Activated T-helper 1 cell treated with anti-CD3 and anti-CD28 coated beads, Interleukin-12 subunit alpha, Interleukin-12 subunit beta, Interleukin-2, Interleukin-4 antibody, amounts not matched to agents 30 ng/mL and 10 ng/mL and 1 ng/mL, durations not matched to agents 14 hours and 24 hours and 36 hours (primary cell): ENCODE measurements at regions not wholly inside any gene's neighbourhood (a gene's known extent, or its start where the extent isn't known, plus 50 kb on each side); places are given as distances from the start of the nearest gene placed in this dataset.
"Not testable (repeated sequence)": the region's sequence is repeated elsewhere in the genome, so short reads cannot be mapped to it uniquely, and the experiment has no call there.

Experiments used
- DNase-seq: peaks from one replicate; pipeline ENCODE4 v3.0.0; 2021; ENCODE audit warnings: low spot score
- H3K27ac Mint-ChIP-seq: one replicate; pipeline ENCODE4 v1.8.0; 2021; ENCODE audit warnings: mild to moderate bottlenecking, mixed read lengths
- H3K27me3 Mint-ChIP-seq: one replicate; pipeline ENCODE4 v1.8.0; 2022; ENCODE audit warnings: mild to moderate bottlenecking, moderate library complexity, mixed read lengths; ENCODE audit not compliant: insufficient read depth
- H3K36me3 Mint-ChIP-seq: one replicate; pipeline ENCODE4 v1.8.0; 2021; ENCODE audit warnings: low read depth, mixed read lengths
- H3K4me1 Mint-ChIP-seq: one replicate; pipeline ENCODE4 v1.8.0; 2021; ENCODE audit warnings: low read depth, mixed read lengths
- H3K4me3 Mint-ChIP-seq: one replicate; pipeline ENCODE4 v1.8.0; 2021; ENCODE audit warnings: mild to moderate bottlenecking, moderate library complexity, mixed read lengths
- H3K9me3 Mint-ChIP-seq: one replicate; pipeline ENCODE4 v1.8.0; 2021; ENCODE audit warnings: mixed read lengths
- intact Hi-C: fragments of 100-400 bp; cut with micrococcal nuclease; formaldehyde crosslinking; loops from one replicate; pipeline ENCODE4 v1.15.1; 2024

GRCh38 chr11:82046778-82047177, 686.9 kb downstream of the FAM181B start:
- H3K4me3 Mint-ChIP-seq = no peak overlapping the region
- DNase-seq = no peak
- intact Hi-C loops = no loop called here
- no peak overlapping the region for H3K27ac Mint-ChIP-seq
- H3K27me3 Mint-ChIP-seq = no peaks in the 10 kb centered on the region
- H3K4me1 Mint-ChIP-seq = no peaks in the 10 kb centered on the region
- peaks cover 14% of the 10 kb centered on the region for H3K9me3 Mint-ChIP-seq
- no peaks in the 10 kb centered on the region for H3K36me3 Mint-ChIP-seq

- DNase-seq = no peak
- Mint-ChIP-seq H3K4me1 (no peaks in the 10 kb centered on the region), H3K27me3 (no peaks in the 10 kb centered on the region), H3K9me3 (peaks cover 14% of the 10 kb centered on the region), H3K27ac (no peak overlapping the region), H3K4me3 (no peak overlapping the region), H3K36me3 (no peaks in the 10 kb centered on the region)
- intact Hi-C loops = no loop called here
These were observed 687.8 kb downstream of the FAM181B start for GRCh38 chr11:82045748-82046457.

GRCh38 chr11:82043316-82043715, 690.3 kb downstream of the FAM181B start:
- H3K27me3 Mint-ChIP-seq = no peaks in the 10 kb centered on the region
- H3K4me1 Mint-ChIP-seq = no peaks in the 10 kb centered on the region
- no peaks in the 10 kb centered on the region for H3K36me3 Mint-ChIP-seq
- DNase-seq = no peak
- intact Hi-C loops = no loop called here
- H3K4me3 Mint-ChIP-seq = no peak overlapping the region
- no peak overlapping the region for H3K27ac Mint-ChIP-seq
- peaks cover 14% of the 10 kb centered on the region for H3K9me3 Mint-ChIP-seq

GRCh38 chr11:82041764-82042163, 691.9 kb downstream of the FAM181B start:
- no peaks in the 10 kb centered on the region for H3K4me1 Mint-ChIP-seq
- H3K27ac Mint-ChIP-seq = no peak overlapping the region
- H3K27me3 Mint-ChIP-seq = no peaks in the 10 kb centered on the region
- DNase-seq = no peak
- H3K36me3 Mint-ChIP-seq = no peaks in the 10 kb centered on the region
- no peak overlapping the region for H3K4me3 Mint-ChIP-seq
- intact Hi-C loops = no loop called here
- H3K9me3 Mint-ChIP-seq = peaks cover 6% of the 10 kb centered on the region

- H3K27me3 Mint-ChIP-seq = no peaks in the 10 kb centered on the region
- no peak overlapping the region for H3K4me3 Mint-ChIP-seq
- H3K4me1 Mint-ChIP-seq = no peaks in the 10 kb centered on the region
- no peaks in the 10 kb centered on the region for H3K36me3 Mint-ChIP-seq
- H3K9me3 Mint-ChIP-seq = no peaks in the 10 kb centered on the region
- no peak for DNase-seq
- no peak overlapping the region for H3K27ac Mint-ChIP-seq
- intact Hi-C loops = loop anchor here (5.0 kb wide), 1 partner anchor 381 kb away; no protein-coding TSS in a partner anchor
These were observed 695.5 kb downstream of the FAM181B start for GRCh38 chr11:82038154-82038553.

GRCh38 chr11:82034527-82034926, 699.1 kb downstream of the FAM181B start:
- H3K27ac Mint-ChIP-seq = no peak overlapping the region
- H3K4me1 Mint-ChIP-seq = no peaks in the 10 kb centered on the region
- no peaks in the 10 kb centered on the region for H3K27me3 Mint-ChIP-seq
- no peak overlapping the region for H3K4me3 Mint-ChIP-seq
- no peaks in the 10 kb centered on the region for H3K36me3 Mint-ChIP-seq
- intact Hi-C loops = no loop called here
- DNase-seq = no peak
- no peaks in the 10 kb centered on the region for H3K9me3 Mint-ChIP-seq

- H3K4me1 Mint-ChIP-seq, H3K9me3 Mint-ChIP-seq, H3K27ac Mint-ChIP-seq, H3K36me3 Mint-ChIP-seq, DNase-seq, intact Hi-C loops, H3K27me3 Mint-ChIP-seq, H3K4me3 Mint-ChIP-seq: not testable (repeated sequence)
These were observed 706.3 kb downstream of the FAM181B start for GRCh38 chr11:82027335-82027734.

GRCh38 chr11:82024760-82025159, 708.9 kb downstream of the FAM181B start:
- H3K27me3 Mint-ChIP-seq = no peaks in the 10 kb centered on the region
- no peaks in the 10 kb centered on the region for H3K4me1 Mint-ChIP-seq
- DNase-seq = no peak
- H3K36me3 Mint-ChIP-seq = no peaks in the 10 kb centered on the region
- intact Hi-C loops = no loop called here
- H3K27ac Mint-ChIP-seq = no peak overlapping the region
- H3K4me3 Mint-ChIP-seq = no peak overlapping the region
- no peaks in the 10 kb centered on the region for H3K9me3 Mint-ChIP-seq

GRCh38 chr11:82012276-82012675, 721.4 kb downstream of the FAM181B start:
- intact Hi-C loops = no loop called here
- Mint-ChIP-seq H3K4me1 (no peaks in the 10 kb centered on the region), H3K4me3 (no peak overlapping the region), H3K27me3 (peaks cover 4% of the 10 kb centered on the region), H3K36me3 (no peaks in the 10 kb centered on the region), H3K9me3 (no peaks in the 10 kb centered on the region), H3K27ac (no peak overlapping the region)
- no peak for DNase-seq

- intact Hi-C loops = no loop called here
These were observed 724.5 kb downstream of the FAM181B start for GRCh38 chr11:82009133-82009532.

GRCh38 chr11:82007521-82007920, 726.1 kb downstream of the FAM181B start:
- intact Hi-C loops = no loop called here
- peaks cover 2% of the 10 kb centered on the region for H3K27me3 Mint-ChIP-seq
- H3K36me3 Mint-ChIP-seq = no peaks in the 10 kb centered on the region

More at GRCh38 chr11:82009133-82009532, 724.5 kb downstream of the FAM181B start:
- DNase-seq = no peak
- H3K4me3 Mint-ChIP-seq = no peak overlapping the region
- peaks cover 9% of the 10 kb centered on the region for H3K4me1 Mint-ChIP-seq
- H3K36me3 Mint-ChIP-seq = no peaks in the 10 kb centered on the region
- H3K27me3 Mint-ChIP-seq = peaks cover 2% of the 10 kb centered on the region
- H3K9me3 Mint-ChIP-seq = no peaks in the 10 kb centered on the region
- no peak overlapping the region for H3K27ac Mint-ChIP-seq

GRCh38 chr11:82004537-82005213, 729.0 kb downstream of the FAM181B start:
- peaks cover 2% of the 10 kb centered on the region for H3K27me3 Mint-ChIP-seq
- intact Hi-C loops = loop anchor here (1.0 kb wide), 1 partner anchor 217 kb away; no protein-coding TSS in a partner anchor
- H3K4me3 Mint-ChIP-seq = no peak overlapping the region
- no peaks in the 10 kb centered on the region for H3K36me3 Mint-ChIP-seq
- H3K4me1 Mint-ChIP-seq = peaks cover 9% of the 10 kb centered on the region
- no peak for DNase-seq
- H3K27ac Mint-ChIP-seq = no peak overlapping the region
- no peaks in the 10 kb centered on the region for H3K9me3 Mint-ChIP-seq

More at GRCh38 chr11:82007521-82007920, 726.1 kb downstream of the FAM181B start:
- Mint-ChIP-seq H3K4me3 (no peak overlapping the region), H3K9me3 (no peaks in the 10 kb centered on the region), H3K27ac (no peak overlapping the region), H3K4me1 (peaks cover 9% of the 10 kb centered on the region)
- no peak for DNase-seq

- Mint-ChIP-seq H3K4me1 (peaks cover 9% of the 10 kb centered on the region), H3K27ac (no peak overlapping the region), H3K36me3 (no peaks in the 10 kb centered on the region), H3K4me3 (no peak overlapping the region), H3K9me3 (no peaks in the 10 kb centered on the region), H3K27me3 (peaks cover 2% of the 10 kb centered on the region)
- no peak for DNase-seq
- intact Hi-C loops = no loop called here
These were observed 729.8 kb downstream of the FAM181B start for GRCh38 chr11:82003671-82004515.
